A673 (cell line): ENCODE measurements at regions not wholly inside any gene's neighbourhood (a gene's known extent, or its start where the extent isn't known, plus 50 kb on each side); places are given as distances from the start of the nearest gene placed in this dataset.

Experiments used
- CTCF ChIP-seq: fragments of 300-800, 200-600 bp; sonication (generic); conservative IDR thresholded peaks from 2 replicates; pipeline ENCODE4 v1.5.1; 2017; ENCODE audit warnings: low read depth, mild to moderate bottlenecking, antibody characterized with exemption, low read length, moderate library complexity, mixed read lengths
- EZH2 ChIP-seq: fragments of 200-600 bp; sonication (generic); IDR thresholded peaks from 2 replicates; pipeline ENCODE4 v1.6.1; 2017; ENCODE audit warnings: borderline replicate concordance, low read depth, mild to moderate bottlenecking, mixed read lengths, antibody characterized with exemption, low read length; ENCODE audit not compliant: poor library complexity, severe bottlenecking

GRCh38 chr5:87022415-87022814, 245.3 kb upstream of the RASA1 start:
- TF ChIP-seq EZH2 (no peak), CTCF (no peak)
